ENCODE measurements at regions not wholly inside any gene's neighbourhood (a gene's known extent, or its start where the extent isn't known, plus 50 kb on each side); places are given as distances from the start of the nearest gene placed in this dataset.
A peak's percentile ranks its signal among the peaks of the same experiment; 100 is the strongest.

- TF ChIP-seq CTCF (IDR thresholded peaks at IDR 0.05; ENCODE audit: low read depth, low read length, missing control alignments): no peak
- in situ Hi-C loops (cut with HindIII; ENCODE audit: low sequenced_read_pairs): no loop called here
Measured at GRCh38 chr10:36063396-36063795, 421.3 kb upstream of the FZD8 start.

GRCh38 chr10:36057731-36058130 lies 415.6 kb upstream of the FZD8 start:
- no peak for DNase-seq (ENCODE audit: low read depth)
- no peak overlapping the region for H3K4me3 ChIP-seq (ENCODE audit: low read depth, low read length)
- no peak for TF ChIP-seq CTCF (IDR thresholded peaks at IDR 0.05; ENCODE audit: low read depth, low read length, missing control alignments)
- in situ Hi-C loops (cut with HindIII; ENCODE audit: low sequenced_read_pairs): no loop called here

More at GRCh38 chr10:36063396-36063795, 421.3 kb upstream of the FZD8 start:
- no peak for DNase-seq (ENCODE audit: low read depth)
- no peak overlapping the region for H3K4me3 ChIP-seq (ENCODE audit: low read depth, low read length)

GRCh38 chr10:36057180-36057579 lies 415.1 kb upstream of the FZD8 start:
- in situ Hi-C loops (cut with HindIII; ENCODE audit: low sequenced_read_pairs): no loop called here
- H3K4me3 ChIP-seq (ENCODE audit: low read depth, low read length): no peak overlapping the region
- DNase-seq (ENCODE audit: low read depth): peak; percentile 76
- TF ChIP-seq CTCF (IDR thresholded peaks at IDR 0.05; ENCODE audit: low read depth, low read length, missing control alignments): no peak

- in situ Hi-C loops (cut with HindIII; ENCODE audit: low sequenced_read_pairs): no loop called here
- no peak for DNase-seq (ENCODE audit: low read depth)
- TF ChIP-seq CTCF (IDR thresholded peaks at IDR 0.05; ENCODE audit: low read depth, low read length, missing control alignments): no peak
- no peak overlapping the region for H3K4me3 ChIP-seq (ENCODE audit: low read depth, low read length)
Measured at GRCh38 chr10:36053775-36054174, 411.7 kb upstream of the FZD8 start.

- TF ChIP-seq CTCF (IDR thresholded peaks at IDR 0.05; ENCODE audit: low read depth, low read length, missing control alignments): no peak
- H3K4me3 ChIP-seq (ENCODE audit: low read depth, low read length): no peak overlapping the region
- DNase-seq (ENCODE audit: low read depth): no peak
- in situ Hi-C loops (cut with HindIII; ENCODE audit: low sequenced_read_pairs): no loop called here
Measured at GRCh38 chr10:36053271-36053670, 411.2 kb upstream of the FZD8 start.

- in situ Hi-C loops (cut with HindIII; ENCODE audit: low sequenced_read_pairs): no loop called here
- TF ChIP-seq CTCF (IDR thresholded peaks at IDR 0.05; ENCODE audit: low read depth, low read length, missing control alignments): no peak
- no peak overlapping the region for H3K4me3 ChIP-seq (ENCODE audit: low read depth, low read length)
- DNase-seq (ENCODE audit: low read depth): no peak
Measured at GRCh38 chr10:36051500-36051991, 409.4 kb upstream of the FZD8 start.

All from astrocyte of the cerebellum (primary cell).